H1 (cell line): ENCODE measurements at regions not wholly inside any gene's neighbourhood (a gene's known extent, or its start where the extent isn't known, plus 50 kb on each side); places are given as distances from the start of the nearest gene placed in this dataset.

Experiments used
- CREB1 ChIP-seq: IDR thresholded peaks from 2 replicates; pipeline ENCODE4 v1.6.1; 2012; ENCODE audit warnings: inconsistent platforms
- CTCF ChIP-seq, 3 experiments: IDR thresholded peaks; 1 replicate in 2 of 3; 2 replicates in 1 of 3; pipeline versions ENCODE4 v1.5.1 to v1.6.1; 2011; ENCODE audit warnings: low read length in 3 of 3, mild to moderate bottlenecking in 3 of 3, inconsistent platforms in 2 of 3, low read depth in 1 of 3, moderate library complexity in 1 of 3; ENCODE audit not compliant: insufficient read depth in 1 of 3; ENCODE audit errors: control extremely low read depth in 1 of 3
- EZH2 ChIP-seq: fragments of 200-600 bp; sonication (generic); IDR thresholded peaks from 2 replicates; pipeline ENCODE4 v1.7.1; 2012; ENCODE audit warnings: low read depth, mild to moderate bottlenecking, moderate library complexity, low read length, inconsistent platforms; ENCODE audit not compliant: severe bottlenecking
- POLR2A ChIP-seq, 2 experiments: IDR thresholded peaks; 1 replicate in 1 of 2; 2 replicates in 1 of 2; pipeline ENCODE4 v1.6.1; 2011; ENCODE audit warnings: low read depth in 2 of 2, low read length in 2 of 2, mild to moderate bottlenecking in 2 of 2; ENCODE audit errors: control extremely low read depth in 1 of 2
- POLR2AphosphoS5 ChIP-seq: IDR thresholded peaks from 2 replicates; pipeline ENCODE4 v1.6.1; 2011; ENCODE audit warnings: low read depth, low read length
- RBBP5 ChIP-seq: IDR thresholded peaks from 2 replicates; pipeline ENCODE4 v1.7.1; 2012; ENCODE audit warnings: low read depth, mild to moderate bottlenecking, inconsistent platforms, low read length, moderate library complexity, borderline replicate concordance
- SIN3A ChIP-seq, 2 experiments: IDR thresholded peaks in 1 of 2; conservative IDR thresholded peaks in 1 of 2; 2 replicates each; pipeline ENCODE4 v1.6.1; 2011 to 2012; ENCODE audit warnings: low read length in 2 of 2, improper control_type of control experiment in 1 of 2, low read depth in 1 of 2, mild to moderate bottlenecking in 1 of 2
- SP1 ChIP-seq: IDR thresholded peaks from 2 replicates; pipeline ENCODE4 v1.6.1; 2011; ENCODE audit warnings: low read depth, low read length

- no peak for TF ChIP-seq CTCF (IDR thresholded peaks at IDR 0.05; ENCODE audit: control extremely low read depth in 1 of 3, insufficient read depth in 1 of 3, low read depth in 1 of 3, low read length in 3 of 3)
- TF ChIP-seq POLR2A (IDR thresholded peaks at IDR 0.05; ENCODE audit: control extremely low read depth in 1 of 2, low read depth in 2 of 2, low read length in 2 of 2), result no peak
- TF ChIP-seq EZH2, result no peak
- TF ChIP-seq RBBP5, result no peak
- TF ChIP-seq SIN3A (conservative IDR thresholded peaks at IDR 0.05 in 1 of 2, IDR thresholded peaks at IDR 0.05 in 1 of 2; ENCODE audit: low read depth in 1 of 2, low read length in 2 of 2), result no peak
- no peak for TF ChIP-seq POLR2AphosphoS5
- no peak for TF ChIP-seq CREB1
- no peak for TF ChIP-seq SP1
Observed at GRCh38 chr1:89457046-89457445, 67.6 kb upstream of the LRRC8B start.
